ENCODE measurements at regions not wholly inside any gene's neighbourhood (a gene's known extent, or its start where the extent isn't known, plus 50 kb on each side); places are given as distances from the start of the nearest gene placed in this dataset.

- DNase-seq (ENCODE audit: low spot score) = peak; percentile 56
Measured at GRCh38 chr18:70659036-70659925, 370.4 kb downstream of the SOCS6 start.

GRCh38 chr18:70653671-70654070 is 364.8 kb downstream of the SOCS6 start:
- DNase-seq (ENCODE audit: low spot score) = no peak

- DNase-seq (ENCODE audit: low spot score) = no peak
Measured at GRCh38 chr18:70650878-70651277, 362.0 kb downstream of the SOCS6 start.

GRCh38 chr18:70649683-70650082 is 360.8 kb downstream of the SOCS6 start:
- DNase-seq (ENCODE audit: low spot score) = no peak

- DNase-seq (ENCODE audit: low spot score) = no peak
Measured at GRCh38 chr18:70645971-70646370, 357.1 kb downstream of the SOCS6 start.

- DNase-seq (ENCODE audit: low spot score) = no peak
Measured at GRCh38 chr18:70643812-70644211, 355.0 kb downstream of the SOCS6 start.

- DNase-seq (ENCODE audit: low spot score) = no peak
Measured at GRCh38 chr18:70641156-70641775, 352.4 kb downstream of the SOCS6 start.

GRCh38 chr18:70640336-70640887 is 351.6 kb downstream of the SOCS6 start:
- DNase-seq (ENCODE audit: low spot score) = no peak

GRCh38 chr18:70636991-70637390 is 348.1 kb downstream of the SOCS6 start:
- no peak for DNase-seq (ENCODE audit: low spot score)

GRCh38 chr18:70634576-70635147 is 345.8 kb downstream of the SOCS6 start:
- DNase-seq (ENCODE audit: low spot score) = no peak

GRCh38 chr18:70627182-70627802 is 338.4 kb downstream of the SOCS6 start:
- no peak for DNase-seq (ENCODE audit: low spot score)

GRCh38 chr18:70622622-70623419 is 334.0 kb downstream of the SOCS6 start:
- DNase-seq (ENCODE audit: low spot score) = no peak

- peak; percentile 25 for DNase-seq (ENCODE audit: low spot score)
Measured at GRCh38 chr18:70621710-70622109, 332.9 kb downstream of the SOCS6 start.

- DNase-seq (ENCODE audit: low spot score) = no peak
Measured at GRCh38 chr18:70620837-70621612, 332.2 kb downstream of the SOCS6 start.

- DNase-seq (ENCODE audit: low spot score) = no peak
Measured at GRCh38 chr18:70617020-70617763, 328.3 kb downstream of the SOCS6 start.

- DNase-seq (ENCODE audit: low spot score) = no peak
Measured at GRCh38 chr18:70600225-70600925, 311.5 kb downstream of the SOCS6 start.

- no peak for DNase-seq (ENCODE audit: low spot score)
Measured at GRCh38 chr18:70598406-70598805, 309.6 kb downstream of the SOCS6 start.

GRCh38 chr18:70582981-70583380 is 294.1 kb downstream of the SOCS6 start:
- no peak for DNase-seq (ENCODE audit: low spot score)

GRCh38 chr18:70578480-70578879 is 289.6 kb downstream of the SOCS6 start:
- no peak for DNase-seq (ENCODE audit: low spot score)
